ENCODE measurements at regions not wholly inside any gene's neighbourhood (a gene's known extent, or its start where the extent isn't known, plus 50 kb on each side); places are given as distances from the start of the nearest gene placed in this dataset.
"Not testable (repeated sequence)": the region's sequence is repeated elsewhere in the genome, so short reads cannot be mapped to it uniquely, and the experiment has no call there.

GRCh38 chr11:67906969-67907368 is 96.9 kb downstream of the UNC93B1 start:
- H3K27me3 ChIP-seq (replicated peaks in 2 of 5; ENCODE audit: control insufficient read depth in 4 of 5, insufficient read depth in 5 of 5, low read length in 4 of 5); CTCF ChIA-PET; H3K9me3 ChIP-seq (ENCODE audit: control extremely low read depth in 1 of 5, control insufficient read depth in 4 of 5, insufficient read depth in 2 of 5, low read depth in 1 of 5, low read length in 4 of 5); H3K4me3 ChIP-seq (ENCODE audit: control insufficient read depth in 1 of 7, extremely low read depth in 1 of 7, insufficient read depth in 4 of 7, low read depth in 2 of 7, low read length in 6 of 7); H3K4me1 ChIP-seq (ENCODE audit: control extremely low read depth in 1 of 4, control insufficient read depth in 4 of 4, insufficient read depth in 4 of 4, low read length in 3 of 4); H3K27ac ChIP-seq (ENCODE audit: insufficient read depth in 1 of 2, low read depth in 1 of 2, low read length in 2 of 2, poor library complexity in 1 of 2, severe bottlenecking in 2 of 2); H3K36me3 ChIP-seq (ENCODE audit: control insufficient read depth in 4 of 4, insufficient read depth in 4 of 4, low read length in 3 of 4); POLR2A ChIA-PET: not testable (repeated sequence)
- peak in 1 of 3 donors; percentile 4 for DNase-seq
- no CpG with 5 or more reads among the region's 1 CpG for WGBS (ENCODE audit: insufficient coverage)

- POLR2A ChIA-PET; H3K4me1 ChIP-seq (ENCODE audit: control extremely low read depth in 1 of 4, control insufficient read depth in 4 of 4, insufficient read depth in 4 of 4, low read length in 3 of 4); H3K27me3 ChIP-seq (replicated peaks in 2 of 5; ENCODE audit: control insufficient read depth in 4 of 5, insufficient read depth in 5 of 5, low read length in 4 of 5); CTCF ChIA-PET; H3K36me3 ChIP-seq (ENCODE audit: control insufficient read depth in 4 of 4, insufficient read depth in 4 of 4, low read length in 3 of 4); H3K4me3 ChIP-seq (ENCODE audit: control insufficient read depth in 1 of 7, extremely low read depth in 1 of 7, insufficient read depth in 4 of 7, low read depth in 2 of 7, low read length in 6 of 7); H3K27ac ChIP-seq (ENCODE audit: insufficient read depth in 1 of 2, low read depth in 1 of 2, low read length in 2 of 2, poor library complexity in 1 of 2, severe bottlenecking in 2 of 2); H3K9me3 ChIP-seq (ENCODE audit: control extremely low read depth in 1 of 5, control insufficient read depth in 4 of 5, insufficient read depth in 2 of 5, low read depth in 1 of 5, low read length in 4 of 5): not testable (repeated sequence)
- DNase-seq = peak in 2 of 3 donors; percentile 18 to 21
- 100% methylated on average over 1 of the region's 2 CpGs for WGBS (ENCODE audit: insufficient coverage)
Observed at GRCh38 chr11:67899462-67899861, 104.4 kb downstream of the UNC93B1 start.

- H3K4me1 ChIP-seq (ENCODE audit: control extremely low read depth in 1 of 4, control insufficient read depth in 4 of 4, insufficient read depth in 4 of 4, low read length in 3 of 4); DNase-seq; H3K9me3 ChIP-seq (ENCODE audit: control extremely low read depth in 1 of 5, control insufficient read depth in 4 of 5, insufficient read depth in 2 of 5, low read depth in 1 of 5, low read length in 4 of 5); POLR2A ChIA-PET; H3K4me3 ChIP-seq (ENCODE audit: control insufficient read depth in 1 of 7, extremely low read depth in 1 of 7, insufficient read depth in 4 of 7, low read depth in 2 of 7, low read length in 6 of 7); H3K27ac ChIP-seq (ENCODE audit: insufficient read depth in 1 of 2, low read depth in 1 of 2, low read length in 2 of 2, poor library complexity in 1 of 2, severe bottlenecking in 2 of 2); H3K27me3 ChIP-seq (replicated peaks in 2 of 5; ENCODE audit: control insufficient read depth in 4 of 5, insufficient read depth in 5 of 5, low read length in 4 of 5); H3K36me3 ChIP-seq (ENCODE audit: control insufficient read depth in 4 of 4, insufficient read depth in 4 of 4, low read length in 3 of 4); CTCF ChIA-PET: not testable (repeated sequence)
- 100% methylated on average over 1 of the region's 1 CpG for WGBS (ENCODE audit: insufficient coverage)
Observed at GRCh38 chr11:67893487-67893886, 110.4 kb downstream of the UNC93B1 start.

GRCh38 chr11:67889646-67890045 is 114.3 kb downstream of the UNC93B1 start:
- 67% methylated on average over 3 of the region's 4 CpGs for WGBS (ENCODE audit: insufficient coverage)
- H3K27ac ChIP-seq (ENCODE audit: insufficient read depth in 1 of 2, low read depth in 1 of 2, low read length in 2 of 2, poor library complexity in 1 of 2, severe bottlenecking in 2 of 2); H3K9me3 ChIP-seq (ENCODE audit: control extremely low read depth in 1 of 5, control insufficient read depth in 4 of 5, insufficient read depth in 2 of 5, low read depth in 1 of 5, low read length in 4 of 5); DNase-seq; H3K27me3 ChIP-seq (replicated peaks in 2 of 5; ENCODE audit: control insufficient read depth in 4 of 5, insufficient read depth in 5 of 5, low read length in 4 of 5); H3K36me3 ChIP-seq (ENCODE audit: control insufficient read depth in 4 of 4, insufficient read depth in 4 of 4, low read length in 3 of 4); H3K4me3 ChIP-seq (ENCODE audit: control insufficient read depth in 1 of 7, extremely low read depth in 1 of 7, insufficient read depth in 4 of 7, low read depth in 2 of 7, low read length in 6 of 7); CTCF ChIA-PET; H3K4me1 ChIP-seq (ENCODE audit: control extremely low read depth in 1 of 4, control insufficient read depth in 4 of 4, insufficient read depth in 4 of 4, low read length in 3 of 4); POLR2A ChIA-PET: not testable (repeated sequence)

- WGBS (ENCODE audit: insufficient coverage) = 88% methylated on average over 5 of the region's 8 CpGs
- H3K27me3 ChIP-seq (replicated peaks in 2 of 5; ENCODE audit: control insufficient read depth in 4 of 5, insufficient read depth in 5 of 5, low read length in 4 of 5); H3K9me3 ChIP-seq (ENCODE audit: control extremely low read depth in 1 of 5, control insufficient read depth in 4 of 5, insufficient read depth in 2 of 5, low read depth in 1 of 5, low read length in 4 of 5); H3K4me1 ChIP-seq (ENCODE audit: control extremely low read depth in 1 of 4, control insufficient read depth in 4 of 4, insufficient read depth in 4 of 4, low read length in 3 of 4); DNase-seq; H3K27ac ChIP-seq (ENCODE audit: insufficient read depth in 1 of 2, low read depth in 1 of 2, low read length in 2 of 2, poor library complexity in 1 of 2, severe bottlenecking in 2 of 2); H3K4me3 ChIP-seq (ENCODE audit: control insufficient read depth in 1 of 7, extremely low read depth in 1 of 7, insufficient read depth in 4 of 7, low read depth in 2 of 7, low read length in 6 of 7); POLR2A ChIA-PET; H3K36me3 ChIP-seq (ENCODE audit: control insufficient read depth in 4 of 4, insufficient read depth in 4 of 4, low read length in 3 of 4); CTCF ChIA-PET: not testable (repeated sequence)
Observed at GRCh38 chr11:67888056-67888455, 115.8 kb downstream of the UNC93B1 start.

GRCh38 chr11:67886672-67887071 is 117.2 kb downstream of the UNC93B1 start:
- H3K27ac ChIP-seq (ENCODE audit: insufficient read depth in 1 of 2, low read depth in 1 of 2, low read length in 2 of 2, poor library complexity in 1 of 2, severe bottlenecking in 2 of 2); H3K36me3 ChIP-seq (ENCODE audit: control insufficient read depth in 4 of 4, insufficient read depth in 4 of 4, low read length in 3 of 4); H3K4me1 ChIP-seq (ENCODE audit: control extremely low read depth in 1 of 4, control insufficient read depth in 4 of 4, insufficient read depth in 4 of 4, low read length in 3 of 4); DNase-seq; H3K9me3 ChIP-seq (ENCODE audit: control extremely low read depth in 1 of 5, control insufficient read depth in 4 of 5, insufficient read depth in 2 of 5, low read depth in 1 of 5, low read length in 4 of 5); H3K27me3 ChIP-seq (replicated peaks in 2 of 5; ENCODE audit: control insufficient read depth in 4 of 5, insufficient read depth in 5 of 5, low read length in 4 of 5); CTCF ChIA-PET; H3K4me3 ChIP-seq (ENCODE audit: control insufficient read depth in 1 of 7, extremely low read depth in 1 of 7, insufficient read depth in 4 of 7, low read depth in 2 of 7, low read length in 6 of 7); POLR2A ChIA-PET: not testable (repeated sequence)
- no CpG with 5 or more reads among the region's 6 CpGs for WGBS (ENCODE audit: insufficient coverage)

- no CpG with 5 or more reads among the region's 7 CpGs for WGBS (ENCODE audit: insufficient coverage)
Observed at GRCh38 chr11:67886207-67886606, 117.7 kb downstream of the UNC93B1 start.

GRCh38 chr11:67885574-67885973 is 118.3 kb downstream of the UNC93B1 start:
- H3K36me3 ChIP-seq (ENCODE audit: control insufficient read depth in 4 of 4, insufficient read depth in 4 of 4, low read length in 3 of 4); H3K9me3 ChIP-seq (ENCODE audit: control extremely low read depth in 1 of 5, control insufficient read depth in 4 of 5, insufficient read depth in 2 of 5, low read depth in 1 of 5, low read length in 4 of 5); H3K27me3 ChIP-seq (replicated peaks in 2 of 5; ENCODE audit: control insufficient read depth in 4 of 5, insufficient read depth in 5 of 5, low read length in 4 of 5); H3K4me1 ChIP-seq (ENCODE audit: control extremely low read depth in 1 of 4, control insufficient read depth in 4 of 4, insufficient read depth in 4 of 4, low read length in 3 of 4); POLR2A ChIA-PET; H3K4me3 ChIP-seq (ENCODE audit: control insufficient read depth in 1 of 7, extremely low read depth in 1 of 7, insufficient read depth in 4 of 7, low read depth in 2 of 7, low read length in 6 of 7); DNase-seq; H3K27ac ChIP-seq (ENCODE audit: insufficient read depth in 1 of 2, low read depth in 1 of 2, low read length in 2 of 2, poor library complexity in 1 of 2, severe bottlenecking in 2 of 2); CTCF ChIA-PET: not testable (repeated sequence)
- WGBS (ENCODE audit: insufficient coverage) = 100% methylated on average over 1 of the region's 3 CpGs

More at GRCh38 chr11:67886207-67886606, 117.7 kb downstream of the UNC93B1 start:
- POLR2A ChIA-PET; H3K4me3 ChIP-seq (ENCODE audit: control insufficient read depth in 1 of 7, extremely low read depth in 1 of 7, insufficient read depth in 4 of 7, low read depth in 2 of 7, low read length in 6 of 7); H3K27me3 ChIP-seq (replicated peaks in 2 of 5; ENCODE audit: control insufficient read depth in 4 of 5, insufficient read depth in 5 of 5, low read length in 4 of 5); CTCF ChIA-PET; H3K27ac ChIP-seq (ENCODE audit: insufficient read depth in 1 of 2, low read depth in 1 of 2, low read length in 2 of 2, poor library complexity in 1 of 2, severe bottlenecking in 2 of 2); H3K4me1 ChIP-seq (ENCODE audit: control extremely low read depth in 1 of 4, control insufficient read depth in 4 of 4, insufficient read depth in 4 of 4, low read length in 3 of 4); H3K36me3 ChIP-seq (ENCODE audit: control insufficient read depth in 4 of 4, insufficient read depth in 4 of 4, low read length in 3 of 4); DNase-seq; H3K9me3 ChIP-seq (ENCODE audit: control extremely low read depth in 1 of 5, control insufficient read depth in 4 of 5, insufficient read depth in 2 of 5, low read depth in 1 of 5, low read length in 4 of 5): not testable (repeated sequence)

Data from common myeloid progenitor, CD34-positive (primary cell).